ENCODE measurements at regions not wholly inside any gene's neighbourhood (a gene's known extent, or its start where the extent isn't known, plus 50 kb on each side); places are given as distances from the start of the nearest gene placed in this dataset.

DNA sequence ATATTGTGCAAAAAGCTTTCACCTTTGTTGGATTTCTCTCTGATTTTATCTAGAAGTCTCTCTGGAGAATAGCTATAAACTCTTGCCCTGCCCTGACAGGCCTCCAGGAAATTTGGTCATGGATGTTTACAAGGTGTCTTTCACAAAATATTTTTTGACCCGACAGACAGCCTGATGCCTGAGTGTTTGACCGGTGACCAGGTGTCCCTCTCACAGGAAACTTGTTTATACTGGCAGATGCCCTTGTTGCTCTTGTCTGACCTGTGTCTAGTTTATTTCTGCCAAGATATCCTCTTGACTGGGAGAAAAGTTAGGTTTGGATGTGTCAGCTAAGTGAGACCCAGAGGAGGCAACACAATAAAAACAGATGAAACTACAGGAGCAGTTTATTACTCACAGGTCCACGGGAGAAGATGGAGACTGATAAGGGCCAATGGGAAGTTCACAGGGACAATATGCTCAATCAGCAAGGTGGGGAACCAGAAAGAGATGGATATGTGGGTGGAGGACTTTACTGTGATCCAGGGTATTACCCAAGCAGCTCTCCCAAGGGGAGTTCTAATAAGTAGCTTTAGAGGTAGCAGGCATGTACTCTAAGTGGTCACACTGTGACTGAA lies 243.3 kb downstream of the ARAP2 start:
- no TSS peak for BruUV-seq (replicated peaks)
- no peak for DNase-seq
- Histone ChIP-seq H3K4me3 (ENCODE audit: low read depth, low read length) (no peak overlapping the region), H3K9me3 (no peaks in the 10 kb centered on the region), H3K36me3 (ENCODE audit: control insufficient read depth, insufficient read depth, low read length) (no peaks in the 10 kb centered on the region), H3K4me1 (no peaks in the 10 kb centered on the region), H3K27me3 (replicated peaks; ENCODE audit: control insufficient read depth, insufficient read depth, low read length) (no peaks in the 10 kb centered on the region)
- no peaks in the 10 kb centered on the region for H3K9me3 Mint-ChIP-seq (ENCODE audit: unreplicated experiment)
- no peaks in the 10 kb centered on the region for H3K4me1 Mint-ChIP-seq (ENCODE audit: low read depth, unreplicated experiment)
- H3K27me3 Mint-ChIP-seq (ENCODE audit: insufficient read depth, unreplicated experiment) = no peaks in the 10 kb centered on the region
- ChIA-PET POLR2A (no interaction called here), CTCF (no interaction called here)
- intact Hi-C loops (cut with micrococcal nuclease; ENCODE audit: unreplicated experiment) = no loop called here
- H3K36me3 Mint-ChIP-seq (ENCODE audit: insufficient read depth, unreplicated experiment) = no peaks in the 10 kb centered on the region
- TF ChIP-seq, protein P1, sequence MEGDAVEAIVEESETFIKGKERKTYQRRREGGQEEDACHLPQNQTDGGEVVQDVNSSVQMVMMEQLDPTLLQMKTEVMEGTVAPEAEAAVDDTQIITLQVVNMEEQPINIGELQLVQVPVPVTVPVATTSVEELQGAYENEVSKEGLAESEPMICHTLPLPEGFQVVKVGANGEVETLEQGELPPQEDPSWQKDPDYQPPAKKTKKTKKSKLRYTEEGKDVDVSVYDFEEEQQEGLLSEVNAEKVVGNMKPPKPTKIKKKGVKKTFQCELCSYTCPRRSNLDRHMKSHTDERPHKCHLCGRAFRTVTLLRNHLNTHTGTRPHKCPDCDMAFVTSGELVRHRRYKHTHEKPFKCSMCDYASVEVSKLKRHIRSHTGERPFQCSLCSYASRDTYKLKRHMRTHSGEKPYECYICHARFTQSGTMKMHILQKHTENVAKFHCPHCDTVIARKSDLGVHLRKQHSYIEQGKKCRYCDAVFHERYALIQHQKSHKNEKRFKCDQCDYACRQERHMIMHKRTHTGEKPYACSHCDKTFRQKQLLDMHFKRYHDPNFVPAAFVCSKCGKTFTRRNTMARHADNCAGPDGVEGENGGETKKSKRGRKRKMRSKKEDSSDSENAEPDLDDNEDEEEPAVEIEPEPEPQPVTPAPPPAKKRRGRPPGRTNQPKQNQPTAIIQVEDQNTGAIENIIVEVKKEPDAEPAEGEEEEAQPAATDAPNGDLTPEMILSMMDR (IDR thresholded peaks at IDR 0.05; ENCODE audit: insufficient read depth in 1 of 2, low read depth in 1 of 2, low read length in 1 of 2, severe bottlenecking in 1 of 2, unreplicated experiment in 1 of 2) = no peak
- no peak overlapping the region for H3K27ac Mint-ChIP-seq (ENCODE audit: unreplicated experiment)
- H3K4me3 Mint-ChIP-seq (ENCODE audit: unreplicated experiment) = no peak overlapping the region

DNA sequence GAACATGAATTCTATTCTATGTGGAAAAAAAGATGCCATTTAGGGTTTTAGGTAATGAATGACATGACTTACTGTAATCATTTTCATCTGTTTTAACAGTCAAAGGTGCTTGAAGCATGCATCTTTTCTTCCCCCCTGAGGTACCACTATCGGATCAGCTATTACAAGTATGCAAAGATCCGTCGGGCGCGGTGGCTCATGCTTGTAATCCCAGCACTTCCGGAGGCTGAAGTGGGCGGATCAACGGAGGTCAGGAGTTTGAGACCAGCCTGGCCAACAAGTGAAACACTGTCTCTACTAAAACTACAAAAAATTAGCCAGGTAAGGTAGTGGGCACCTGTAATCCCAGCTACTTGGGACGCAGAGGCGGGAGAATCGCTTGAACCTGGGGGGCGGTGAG lies 241.3 kb downstream of the ARAP2 start:
- Histone ChIP-seq H3K36me3 (ENCODE audit: control insufficient read depth, insufficient read depth, low read length) (no peaks in the 10 kb centered on the region), H3K4me3 (ENCODE audit: low read depth, low read length) (no peak overlapping the region), H3K4me1 (no peaks in the 10 kb centered on the region), H3K27me3 (replicated peaks; ENCODE audit: control insufficient read depth, insufficient read depth, low read length) (no peaks in the 10 kb centered on the region), H3K9me3 (no peaks in the 10 kb centered on the region)
- Mint-ChIP-seq H3K4me3 (ENCODE audit: unreplicated experiment) (no peak overlapping the region), H3K36me3 (ENCODE audit: insufficient read depth, unreplicated experiment) (no peaks in the 10 kb centered on the region), H3K27me3 (ENCODE audit: insufficient read depth, unreplicated experiment) (no peaks in the 10 kb centered on the region), H3K27ac (ENCODE audit: unreplicated experiment) (no peak overlapping the region), H3K9me3 (ENCODE audit: unreplicated experiment) (no peaks in the 10 kb centered on the region), H3K4me1 (ENCODE audit: low read depth, unreplicated experiment) (no peaks in the 10 kb centered on the region)
- CTCF ChIA-PET = no interaction called here
- no peak for DNase-seq
- intact Hi-C loops (cut with micrococcal nuclease; ENCODE audit: unreplicated experiment) = no loop called here
- POLR2A ChIA-PET = no interaction called here
- no TSS peak for BruUV-seq (replicated peaks)
- TF ChIP-seq, protein P1 (IDR thresholded peaks at IDR 0.05; ENCODE audit: insufficient read depth in 1 of 2, low read depth in 1 of 2, low read length in 1 of 2, severe bottlenecking in 1 of 2, unreplicated experiment in 1 of 2) = no peak

DNA sequence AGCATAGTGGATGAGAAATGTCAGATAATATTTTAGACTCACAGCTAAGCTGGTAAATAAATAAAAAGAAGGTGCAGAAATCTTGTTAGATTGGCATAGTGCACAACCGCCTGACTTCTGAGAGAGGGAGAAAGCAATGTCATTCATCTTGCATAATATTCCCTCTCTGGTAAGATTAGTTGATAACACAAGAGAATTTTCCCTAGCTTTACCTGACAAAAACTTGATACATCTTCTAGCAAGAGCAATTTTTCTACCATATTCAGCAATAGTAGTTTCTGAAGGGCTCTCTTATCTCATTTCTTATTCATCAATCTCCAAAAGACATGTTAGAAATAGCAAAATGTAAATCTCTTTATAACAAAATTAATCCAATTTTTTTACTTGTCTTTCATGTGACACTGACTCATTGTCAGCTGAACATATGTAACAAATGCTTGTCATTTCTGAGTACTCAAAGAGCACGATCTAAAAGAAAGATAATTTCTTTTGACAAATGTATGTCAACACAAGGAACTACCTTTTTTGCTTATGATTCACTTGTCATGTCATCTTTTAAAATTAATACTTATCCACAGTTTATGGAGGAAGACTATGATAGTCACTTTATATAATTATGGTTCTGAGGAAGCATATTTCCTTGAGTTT lies 240.0 kb downstream of the ARAP2 start:
- Histone ChIP-seq H3K4me3 (ENCODE audit: low read depth, low read length) (no peak overlapping the region), H3K4me1 (no peaks in the 10 kb centered on the region), H3K27me3 (replicated peaks; ENCODE audit: control insufficient read depth, insufficient read depth, low read length) (no peaks in the 10 kb centered on the region), H3K9me3 (no peaks in the 10 kb centered on the region), H3K36me3 (ENCODE audit: control insufficient read depth, insufficient read depth, low read length) (no peaks in the 10 kb centered on the region)
- ChIA-PET CTCF (no interaction called here), POLR2A (no interaction called here)
- H3K9me3 Mint-ChIP-seq (ENCODE audit: unreplicated experiment) = no peaks in the 10 kb centered on the region
- intact Hi-C loops (cut with micrococcal nuclease; ENCODE audit: unreplicated experiment) = no loop called here
- no peak for DNase-seq
- H3K4me3 Mint-ChIP-seq (ENCODE audit: unreplicated experiment) = no peak overlapping the region
- no peak overlapping the region for H3K27ac Mint-ChIP-seq (ENCODE audit: unreplicated experiment)
- H3K4me1 Mint-ChIP-seq (ENCODE audit: low read depth, unreplicated experiment) = no peaks in the 10 kb centered on the region
- no peaks in the 10 kb centered on the region for H3K27me3 Mint-ChIP-seq (ENCODE audit: insufficient read depth, unreplicated experiment)
- H3K36me3 Mint-ChIP-seq (ENCODE audit: insufficient read depth, unreplicated experiment) = no peaks in the 10 kb centered on the region
- BruUV-seq (replicated peaks) = no TSS peak
- TF ChIP-seq, protein P1 (IDR thresholded peaks at IDR 0.05; ENCODE audit: insufficient read depth in 1 of 2, low read depth in 1 of 2, low read length in 1 of 2, severe bottlenecking in 1 of 2, unreplicated experiment in 1 of 2) = no peak

All from Caco-2 (cell line).